H1 (cell line): ENCODE measurements at regions not wholly inside any gene's neighbourhood (a gene's known extent, or its start where the extent isn't known, plus 50 kb on each side); places are given as distances from the start of the nearest gene placed in this dataset.

Experiments used
- CTCF ChIA-PET: fragments of 300-600 bp; sonication (Branson Sonifier 250); formaldehyde crosslinking; loops from one replicate; lab custom pipeline; 2021; ENCODE audit not compliant: partially characterized antibody; lab: Charles Lee
- POLR2A ChIA-PET: fragments of 300-600 bp; sonication (Branson Sonifier 250); formaldehyde crosslinking; loops from one replicate; lab custom pipeline; 2021; ENCODE audit warnings: inconsistent platforms; ENCODE audit not compliant: partially characterized antibody; lab: Charles Lee
- DNase-seq, 2 experiments: peaks; one replicate each; pipeline versions ENCODE4 v3.0.0 to v3.0.0-alpha.2; 2010 to 2022; ENCODE audit warnings: low spot score in 2 of 2, low read depth in 1 of 2, mixed read lengths in 1 of 2
- FAIRE-seq: peaks from 2 replicates; lab custom pipeline; 2011; peaks lifted over from hg19 to GRCh38; lab: Jason Lieb, UNC
- H2AFZ ChIP-seq: 2 replicates; pipeline ENCODE4 v1.8.1; 2012; ENCODE audit warnings: low read length, inconsistent platforms
- H2AK5ac ChIP-seq: 2 replicates; pipeline ENCODE4 v1.6.1; 2013; ENCODE audit warnings: low read depth, low read length
- H2BK120ac ChIP-seq: replicated peaks from 2 replicates; pipeline ENCODE3; 2013; ENCODE audit warnings: low read depth, low read length, inconsistent platforms
- H2BK12ac ChIP-seq: 2 replicates; pipeline ENCODE4 v1.6.1; 2013; ENCODE audit warnings: low read depth, low read length
- H2BK15ac ChIP-seq: 2 replicates; pipeline ENCODE4 v1.6.1; 2013; ENCODE audit warnings: low read length
- H2BK20ac ChIP-seq: 2 replicates; pipeline ENCODE4 v1.6.1; 2013; ENCODE audit warnings: low read length
- H2BK5ac ChIP-seq: 2 replicates; pipeline ENCODE4 v1.6.1; 2013; ENCODE audit warnings: low read depth, low read length
- H3K14ac ChIP-seq: 2 replicates; pipeline ENCODE4 v1.6.1; 2013; ENCODE audit warnings: inconsistent platforms; ENCODE audit not compliant: insufficient read length
- H3K18ac ChIP-seq: 2 replicates; pipeline ENCODE4 v1.6.1; 2013; ENCODE audit warnings: low read length; ENCODE audit errors: extremely low read depth
- H3K23ac ChIP-seq: 2 replicates; pipeline ENCODE4 v1.6.1; 2013; ENCODE audit warnings: inconsistent platforms; ENCODE audit not compliant: insufficient read length
- H3K23me2 ChIP-seq: 2 replicates; pipeline ENCODE4 v1.6.1; 2013; ENCODE audit warnings: low read depth, low read length
- H3K27ac ChIP-seq: 2 replicates; pipeline ENCODE4 v1.6.1; 2011; ENCODE audit warnings: low read depth, low read length, inconsistent platforms
- H3K27me3 ChIP-seq, 4 experiments: replicated peaks in 1 of 4; 1 replicate in 1 of 4; 2 replicates in 3 of 4; pipeline versions ENCODE4 v1.6.1 to v1.8.1; 2011 to 2013; ENCODE audit warnings: low read length in 3 of 4, mild to moderate bottlenecking in 3 of 4, inconsistent platforms in 2 of 4, mixed read lengths in 2 of 4, moderate library complexity in 1 of 4; ENCODE audit not compliant: control insufficient read depth in 3 of 4, insufficient read depth in 3 of 4; ENCODE audit errors: extremely low read depth in 1 of 4
- H3K36me3 ChIP-seq, 4 experiments: 2 replicates each; pipeline versions ENCODE4 v1.6.1 to v1.8.1; 2011 to 2013; ENCODE audit warnings: mild to moderate bottlenecking in 4 of 4, low read length in 3 of 4, moderate library complexity in 2 of 4, control low read depth in 1 of 4, inconsistent platforms in 1 of 4; ENCODE audit not compliant: insufficient read depth in 4 of 4, control insufficient read depth in 2 of 4
- H3K4ac ChIP-seq: replicated peaks from 2 replicates; pipeline ENCODE3; 2013; ENCODE audit warnings: low read length, low read depth, mixed read lengths, inconsistent platforms; ENCODE audit not compliant: insufficient read length
- H3K4me1 ChIP-seq, 4 experiments: replicated peaks in 1 of 4; 1 replicate in 1 of 4; 2 replicates in 3 of 4; pipeline versions ENCODE4 v1.6.1 to v1.8.1; 2011 to 2013; ENCODE audit warnings: low read length in 3 of 4, inconsistent platforms in 2 of 4, mixed read lengths in 1 of 4; ENCODE audit not compliant: insufficient read depth in 4 of 4, control insufficient read depth in 3 of 4
- H3K4me2 ChIP-seq, 2 experiments: 2 replicates each; pipeline versions ENCODE4 v1.6.1 to v1.8.1; 2011 to 2013; ENCODE audit warnings: low read depth in 2 of 2, low read length in 2 of 2, control low read depth in 1 of 2, inconsistent platforms in 1 of 2, mild to moderate bottlenecking in 1 of 2; ENCODE audit not compliant: insufficient read depth in 1 of 2
- H3K4me3 ChIP-seq, 4 experiments: fragments of 200-600, 300-600 bp in 1 of 4; sonication (generic), shearing (Covaris generic), sonication (Bioruptor Twin) in 1 of 4; 2 replicates each; pipeline versions ENCODE4 v1.5.1 to v1.8.1; 2011 to 2016; ENCODE audit warnings: low read length in 4 of 4, low read depth in 3 of 4, control low read depth in 2 of 4, inconsistent platforms in 2 of 4, mild to moderate bottlenecking in 2 of 4, mixed read lengths in 1 of 4, moderate library complexity in 1 of 4; ENCODE audit not compliant: insufficient read depth in 2 of 4; ENCODE audit errors: extremely low read depth in 1 of 4
- H3K56ac ChIP-seq: replicated peaks from 2 replicates; pipeline ENCODE3; 2013; ENCODE audit warnings: low read depth, mild to moderate bottlenecking, mixed read lengths, low read length, inconsistent platforms; ENCODE audit not compliant: insufficient read length
- H3K79me1 ChIP-seq: 2 replicates; pipeline ENCODE4 v1.6.1; 2013; ENCODE audit warnings: low read depth, low read length, control low read depth
- H3K79me2 ChIP-seq, 2 experiments: 2 replicates each; pipeline versions ENCODE4 v1.6.1 to v1.8.1; 2012 to 2013; ENCODE audit warnings: low read length in 2 of 2, mild to moderate bottlenecking in 2 of 2, inconsistent platforms in 1 of 2; ENCODE audit not compliant: insufficient read depth in 2 of 2, control insufficient read depth in 1 of 2
- H3K9ac ChIP-seq, 4 experiments: replicated peaks in 1 of 4; 1 replicate in 1 of 4; 2 replicates in 3 of 4; pipeline versions ENCODE4 v1.6.1 to v1.8.1; 2011 to 2013; ENCODE audit warnings: low read depth in 3 of 4, low read length in 3 of 4, control low read depth in 2 of 4, mild to moderate bottlenecking in 2 of 4, moderate library complexity in 2 of 4, inconsistent platforms in 1 of 4; ENCODE audit errors: extremely low read depth in 1 of 4
- H3K9me3 ChIP-seq, 2 experiments: 2 replicates each; pipeline versions ENCODE4 v1.6.1 to v1.8.1; 2012 to 2013; ENCODE audit warnings: mild to moderate bottlenecking in 2 of 2, moderate library complexity in 2 of 2, control low read depth in 1 of 2, inconsistent platforms in 1 of 2, low read depth in 1 of 2, low read length in 1 of 2, mixed read lengths in 1 of 2; ENCODE audit not compliant: insufficient read depth in 2 of 2
- H4K20me1 ChIP-seq, 2 experiments: replicated peaks in 1 of 2; 2 replicates each; pipeline versions ENCODE3 to v1.8.1; 2011 to 2013; ENCODE audit warnings: inconsistent platforms in 2 of 2, low read length in 2 of 2, mild to moderate bottlenecking in 1 of 2; ENCODE audit not compliant: insufficient read depth in 2 of 2, control insufficient read depth in 1 of 2
- H4K5ac ChIP-seq: 2 replicates; pipeline ENCODE4 v1.6.1; 2013; ENCODE audit warnings: low read length, low read depth, mixed read lengths, inconsistent platforms; ENCODE audit not compliant: insufficient read length
- H4K8ac ChIP-seq: 2 replicates; pipeline ENCODE4 v1.8.0; 2013; ENCODE audit warnings: mild to moderate bottlenecking, moderate library complexity, low read length, inconsistent platforms; ENCODE audit not compliant: insufficient read depth; ENCODE audit errors: extremely low read depth
- H4K91ac ChIP-seq: replicated peaks from 2 replicates; pipeline ENCODE3; 2013; ENCODE audit warnings: low read length, mixed read lengths, inconsistent platforms; ENCODE audit not compliant: insufficient read length
- E2F6 ChIP-seq: IDR thresholded peaks from 2 replicates; pipeline ENCODE4 v1.6.1; 2012; ENCODE audit warnings: inconsistent platforms
- EGR1 ChIP-seq: IDR thresholded peaks from 2 replicates; pipeline ENCODE4 v1.6.1; 2011; ENCODE audit warnings: low read depth, low read length, borderline replicate concordance
- MAFK ChIP-seq: IDR thresholded peaks from 2 replicates; pipeline ENCODE4 v1.6.1; 2012; ENCODE audit warnings: low read depth, mild to moderate bottlenecking, improper control_type of control experiment, low read length
- POLR2AphosphoS5 ChIP-seq: IDR thresholded peaks from 2 replicates; pipeline ENCODE4 v1.6.1; 2011; ENCODE audit warnings: low read depth, low read length
- RBBP5 ChIP-seq: IDR thresholded peaks from 2 replicates; pipeline ENCODE4 v1.7.1; 2012; ENCODE audit warnings: low read depth, mild to moderate bottlenecking, inconsistent platforms, low read length, moderate library complexity, borderline replicate concordance
- SAP30 ChIP-seq: fragments of 300-600 bp; sonication (generic); IDR thresholded peaks from 2 replicates; pipeline ENCODE4 v1.7.1; 2012; ENCODE audit warnings: low read length, moderate library complexity, mild to moderate bottlenecking, inconsistent platforms; ENCODE audit not compliant: insufficient read depth, insufficient replicate concordance
- SP2 ChIP-seq: IDR thresholded peaks from 2 replicates; pipeline ENCODE4 v1.6.1; 2012; ENCODE audit warnings: mild to moderate bottlenecking, low read length, inconsistent platforms
- SRF ChIP-seq: IDR thresholded peaks from 2 replicates; pipeline ENCODE4 v1.6.1; 2011; ENCODE audit warnings: mild to moderate bottlenecking, low read depth, low read length, moderate library complexity
- ZNF274 ChIP-seq: IDR thresholded peaks from 2 replicates; pipeline ENCODE4 v1.7.0; 2012; ENCODE audit warnings: low read length, borderline replicate concordance; ENCODE audit errors: extremely low read depth
- WGBS, 2 experiments: shearing (Covaris generic) in 1 of 2; methylation state at CpG; one replicate each; pipeline versions ENCODE4 v1.1.6 to v1.1.7; 2013 to 2015; ENCODE audit warnings: low lambda C conversion rate in 2 of 2, mixed read lengths in 2 of 2, inconsistent platforms in 1 of 2, low coverage in 1 of 2, missing lambda C conversion rate in 1 of 2; ENCODE audit not compliant: insufficient replicate concordance in 2 of 2, insufficient coverage in 1 of 2, insufficient read length in 1 of 2; ENCODE audit errors: extremely low coverage in 1 of 2, missing lambda C conversion rate in 1 of 2; 5-methylcytosine and 5-hydroxymethylcytosine counted together

DNA sequence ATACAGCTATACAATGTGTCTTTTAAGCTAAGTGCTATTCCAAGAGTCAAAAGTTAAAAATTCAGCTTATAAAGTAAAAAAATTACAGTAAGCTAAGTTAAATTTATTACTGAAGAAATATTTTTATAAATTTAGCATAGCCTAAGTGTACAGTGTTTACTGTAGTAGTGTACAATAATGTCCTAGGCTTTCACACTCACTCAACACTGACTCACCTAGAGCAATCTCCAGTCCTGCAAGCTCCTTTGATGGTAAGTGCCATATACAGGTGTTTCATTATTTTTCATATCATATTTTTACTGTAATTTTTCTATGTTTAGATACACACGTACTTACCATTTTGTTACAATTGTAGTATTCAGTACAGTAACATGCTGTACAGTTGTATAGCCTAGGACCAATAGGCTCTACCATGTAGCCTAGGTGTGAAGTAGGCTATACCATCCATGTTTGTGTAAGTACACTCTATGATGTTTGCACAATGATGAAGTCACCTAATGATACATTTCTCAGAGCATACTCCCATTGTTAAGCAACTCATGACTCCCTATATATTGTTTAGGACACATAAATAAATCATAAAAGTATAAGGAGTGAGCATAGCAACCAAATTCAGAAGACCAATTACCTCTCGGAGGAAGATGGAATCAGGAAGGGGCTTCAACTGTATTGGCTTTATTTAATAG, 165.1 kb upstream of the SLC30A5 start:
- Histone ChIP-seq H3K56ac (no peak overlapping the region), H2AFZ (no peak overlapping the region), H3K27ac (no peak overlapping the region), H3K4me1 (peaks cover 0 to 9% (median under 1%) of the 10 kb centered on the region in 4 experiments; a peak in 4 of 7 replicates), H2AK5ac (no peak overlapping the region), H2BK120ac (no peak overlapping the region), H3K4ac (no peak overlapping the region), H3K4me2 (no peak overlapping the region), H3K9ac (no peak overlapping the region), H3K27me3 (no peaks in the 10 kb centered on the region; a peak in 1 of 7 replicates), H3K9me3 (peaks cover 37 to 46% of the 10 kb centered on the region in 2 experiments), H3K23me2 (no peaks in the 10 kb centered on the region), H2BK5ac (no peak overlapping the region), H4K91ac (no peak overlapping the region), H3K23ac (no peak overlapping the region), H3K4me3 (no peak overlapping the region), H3K14ac (no peak overlapping the region), H3K18ac (no peak overlapping the region), H2BK15ac (no peak overlapping the region), H2BK12ac (no peak overlapping the region), H4K8ac (no peak overlapping the region), H2BK20ac (no peak overlapping the region), H3K79me1 (no peaks in the 10 kb centered on the region), H3K36me3 (peaks cover 0 to 11% (median 0%) of the 10 kb centered on the region in 4 experiments; a peak in 3 of 8 replicates), H3K79me2 (no peaks in the 10 kb centered on the region), H4K5ac (no peak overlapping the region), H4K20me1 (no peaks in the 10 kb centered on the region)
- WGBS, 2 experiments = 98% methylated on average over 2 of the region's 2 CpGs; no CpG with 5 or more reads in 1 of the 2 experiments
- ChIA-PET CTCF (interaction anchor here (1.0 kb wide), 1 partner anchor 72 kb away, joined by 3 read pairs; no protein-coding TSS in a partner anchor), POLR2A (no interaction called here)
- FAIRE-seq = no peak
- DNase-seq = no peak
- TF ChIP-seq EGR1 = no peak
- TF ChIP-seq POLR2AphosphoS5 = no peak
- TF ChIP-seq MAFK = no peak
- TF ChIP-seq ZNF274 = no peak
- no peak for TF ChIP-seq SRF
- no peak for TF ChIP-seq SP2
- TF ChIP-seq SAP30 = no peak
- TF ChIP-seq RBBP5 = no peak
- TF ChIP-seq E2F6 = no peak
